Fibroblast of villous mesenchyme (primary cell): ENCODE measurements at regions not wholly inside any gene's neighbourhood (a gene's known extent, or its start where the extent isn't known, plus 50 kb on each side); places are given as distances from the start of the nearest gene placed in this dataset.

Experiments
- DNase-seq: peaks from one replicate; pipeline ENCODE4 v3.0.0-alpha.2; 2010; ENCODE audit warnings: low read depth
- H3K4me3 ChIP-seq: 2 replicates; pipeline ENCODE4 v1.5.1; 2011; ENCODE audit warnings: low read depth, mild to moderate bottlenecking, low read length
- CTCF ChIP-seq: IDR thresholded peaks from 2 replicates; pipeline ENCODE4 v1.5.1; 2012; ENCODE audit warnings: low read depth, mild to moderate bottlenecking, low read length; ENCODE audit not compliant: insufficient read depth

GRCh38 chr15:38828031-38828532 lies 263.5 kb upstream of the RASGRP1 start:
- DNase-seq: no peak
- no peak overlapping the region for H3K4me3 ChIP-seq
- TF ChIP-seq CTCF: no peak

DNA sequence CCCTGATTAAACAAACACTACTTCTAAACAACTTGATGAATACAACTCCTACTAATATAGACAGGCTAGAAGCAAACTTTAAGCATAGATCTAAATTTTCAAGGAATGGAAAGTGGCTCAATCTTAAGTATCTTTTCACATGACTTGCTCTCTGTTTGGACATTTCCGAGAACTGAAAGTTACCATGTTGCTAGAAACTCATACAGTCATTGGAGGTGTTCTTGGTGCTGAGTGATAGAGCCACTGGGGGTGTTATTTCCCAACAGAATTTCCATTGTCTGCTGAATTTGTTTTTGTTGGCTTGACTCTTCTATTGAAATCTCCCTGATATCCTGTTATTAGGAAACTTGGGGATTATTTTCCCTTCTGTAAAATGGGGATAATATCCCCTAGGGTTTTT lies 264.5 kb upstream of the RASGRP1 start:
- DNase-seq: no peak
- no peak overlapping the region for H3K4me3 ChIP-seq
- TF ChIP-seq CTCF: no peak

DNA sequence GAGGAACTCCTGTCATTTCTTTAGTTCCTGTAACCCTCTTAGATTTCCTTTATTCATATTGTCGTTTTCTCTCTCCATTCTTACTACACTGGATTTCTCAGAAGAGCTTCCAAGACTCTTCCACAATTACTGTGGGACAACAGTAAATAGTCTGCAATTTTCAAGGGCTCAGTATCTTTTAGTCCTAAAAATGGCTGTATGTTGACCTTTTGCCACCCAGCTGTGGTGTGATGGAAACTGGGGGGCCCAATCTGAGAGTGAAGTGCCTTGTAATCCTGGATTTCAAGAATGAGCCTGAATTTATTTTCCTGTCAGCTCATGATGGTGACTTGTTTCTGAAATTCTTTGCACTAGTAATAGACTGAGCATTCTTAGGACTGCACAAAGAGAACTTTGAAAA lies 277.6 kb upstream of the RASGRP1 start:
- no peak overlapping the region for H3K4me3 ChIP-seq
- no peak for TF ChIP-seq CTCF
- no peak for DNase-seq

GRCh38 chr15:38843051-38843501 lies 278.5 kb upstream of the RASGRP1 start:
- TF ChIP-seq CTCF: no peak
- H3K4me3 ChIP-seq: no peak overlapping the region
- DNase-seq: peak; percentile 73

GRCh38 chr15:38843736-38844590 lies 279.3 kb upstream of the RASGRP1 start:
- peak; percentile 88 for DNase-seq
- H3K4me3 ChIP-seq: peak overlapping the region; percentile 12

GRCh38 chr15:38844736-38845135 lies 280.1 kb upstream of the RASGRP1 start:
- H3K4me3 ChIP-seq: peak overlapping the region; percentile 6
- peak; percentile 60 for DNase-seq
- TF ChIP-seq CTCF: no peak

More at GRCh38 chr15:38843736-38844590, 279.3 kb upstream of the RASGRP1 start:
- TF ChIP-seq CTCF: no peak
